Neuronal stem cell (in vitro differentiated cells): ENCODE measurements at regions not wholly inside any gene's neighbourhood (a gene's known extent, or its start where the extent isn't known, plus 50 kb on each side); places are given as distances from the start of the nearest gene placed in this dataset.
"Not testable (repeated sequence)": the region's sequence is repeated elsewhere in the genome, so short reads cannot be mapped to it uniquely, and the experiment has no call there.

Experiments used
- DNase-seq: peaks from one replicate; pipeline ENCODE4 v3.0.0-alpha.2; 2013; ENCODE audit warnings: low spot score
- H2AFZ ChIP-seq: one replicate; pipeline ENCODE4 v1.6.1; 2013; ENCODE audit warnings: mild to moderate bottlenecking, low read length, inconsistent platforms
- H2AK5ac ChIP-seq: 2 replicates; pipeline ENCODE4 v1.6.1; 2013; ENCODE audit warnings: low read depth, mild to moderate bottlenecking, inconsistent platforms, low read length, moderate library complexity, mixed read lengths
- H2BK120ac ChIP-seq: 2 replicates; pipeline ENCODE4 v1.6.1; 2013; ENCODE audit warnings: low read depth, mild to moderate bottlenecking, inconsistent platforms, low read length, moderate library complexity, mixed read lengths
- H2BK12ac ChIP-seq: one replicate; pipeline ENCODE4 v1.6.1; 2013; ENCODE audit warnings: low read length, inconsistent platforms
- H2BK15ac ChIP-seq: 2 replicates; pipeline ENCODE4 v1.6.1; 2013; ENCODE audit warnings: mild to moderate bottlenecking, low read length, inconsistent platforms, mixed read lengths
- H2BK5ac ChIP-seq: one replicate; pipeline ENCODE4 v1.6.1; 2013; ENCODE audit warnings: inconsistent platforms, mild to moderate bottlenecking, low read length, moderate library complexity
- H3K14ac ChIP-seq: one replicate; pipeline ENCODE4 v1.6.1; 2013; ENCODE audit warnings: low read length, inconsistent platforms
- H3K18ac ChIP-seq: 2 replicates; pipeline ENCODE4 v1.6.1; 2013; ENCODE audit warnings: low read length, inconsistent platforms
- H3K23ac ChIP-seq: 2 replicates; pipeline ENCODE4 v1.6.1; 2013; ENCODE audit warnings: low read depth, mild to moderate bottlenecking, mixed read lengths, low read length, inconsistent platforms; ENCODE audit not compliant: poor library complexity
- H3K27ac ChIP-seq: replicated peaks from 3 replicates; pipeline ENCODE4 v1.5.1; 2013; ENCODE audit warnings: low read length, inconsistent platforms
- H3K27me3 ChIP-seq, 3 experiments: 2 replicates each; pipeline ENCODE4 v1.6.1; 2013; ENCODE audit warnings: low read length in 3 of 3, mild to moderate bottlenecking in 2 of 3, inconsistent platforms in 1 of 3, low read depth in 1 of 3, mixed read lengths in 1 of 3, moderate library complexity in 1 of 3; ENCODE audit not compliant: control insufficient read depth in 3 of 3, insufficient read depth in 3 of 3
- H3K36me3 ChIP-seq, 2 donors: replicated peaks in 1 of 2; 2 replicates each; pipeline ENCODE4 v1.6.1; 2013; ENCODE audit warnings: low read length in 2 of 2; ENCODE audit not compliant: control insufficient read depth in 2 of 2, insufficient read depth in 2 of 2
- H3K4ac ChIP-seq: 2 replicates; pipeline ENCODE4 v1.6.1; 2013; ENCODE audit warnings: inconsistent platforms, mild to moderate bottlenecking, low read length, moderate library complexity
- H3K4me1 ChIP-seq, 2 donors: 1 replicate in 1 of 2; 2 replicates in 1 of 2; pipeline ENCODE4 v1.6.1; 2013; ENCODE audit warnings: low read length in 2 of 2, low read depth in 1 of 2; ENCODE audit not compliant: control insufficient read depth in 2 of 2, insufficient read depth in 1 of 2
- H3K4me2 ChIP-seq: one replicate; pipeline ENCODE4 v1.6.1; 2013; ENCODE audit warnings: mild to moderate bottlenecking, low read length, inconsistent platforms; ENCODE audit not compliant: insufficient read depth, poor library complexity, severe bottlenecking
- H3K4me3 ChIP-seq, 2 donors: 2 replicates each; pipeline ENCODE4 v1.5.1; 2013; ENCODE audit warnings: low read length in 2 of 2, mild to moderate bottlenecking in 2 of 2, inconsistent platforms in 1 of 2, moderate library complexity in 1 of 2
- H3K79me1 ChIP-seq: one replicate; pipeline ENCODE4 v1.6.1; 2013; ENCODE audit warnings: low read depth, mild to moderate bottlenecking, inconsistent platforms, low read length, moderate library complexity
- H3K9ac ChIP-seq: one replicate; pipeline ENCODE4 v1.6.1; 2013; ENCODE audit warnings: mild to moderate bottlenecking, low read depth, low read length, inconsistent platforms; ENCODE audit not compliant: poor library complexity
- H3K9me3 ChIP-seq, 2 donors: replicated peaks in 1 of 2; 2 replicates each; pipeline versions ENCODE3 to v1.6.1; 2013; ENCODE audit warnings: low read length in 2 of 2, mild to moderate bottlenecking in 2 of 2, inconsistent platforms in 1 of 2, low read depth in 1 of 2, mixed read lengths in 1 of 2, moderate library complexity in 1 of 2; ENCODE audit not compliant: control insufficient read depth in 2 of 2, insufficient read depth in 1 of 2
- H4K8ac ChIP-seq: one replicate; pipeline ENCODE4 v1.6.1; 2013; ENCODE audit warnings: low read depth, mild to moderate bottlenecking, inconsistent platforms, low read length, moderate library complexity
- H4K91ac ChIP-seq: one replicate; pipeline ENCODE4 v1.6.1; 2013; ENCODE audit warnings: low read length, low read depth, mild to moderate bottlenecking, inconsistent platforms; ENCODE audit not compliant: poor library complexity
- WGBS, 2 donors: extraction: QIAGEN DNeasy Blood & Tissue Kit; methylation state at CpG; one replicate each; pipeline ENCODE4 v1.1.7; 2013; ENCODE audit warnings: missing lambda C conversion rate in 2 of 2, mixed read lengths in 1 of 2; ENCODE audit not compliant: insufficient read length in 2 of 2, insufficient replicate concordance in 1 of 2; ENCODE audit errors: extremely low coverage in 2 of 2; 5-methylcytosine and 5-hydroxymethylcytosine counted together

- not testable (repeated sequence) for DNase-seq, H2BK120ac ChIP-seq, H2BK15ac ChIP-seq, H3K79me1 ChIP-seq, H2AK5ac ChIP-seq, H3K4me3 ChIP-seq, H3K14ac ChIP-seq, H3K27me3 ChIP-seq, H3K4me1 ChIP-seq, H2BK12ac ChIP-seq, H2AFZ ChIP-seq, H3K9me3 ChIP-seq, H3K36me3 ChIP-seq, H3K9ac ChIP-seq, H3K27ac ChIP-seq, H3K4ac ChIP-seq, H3K18ac ChIP-seq, H4K8ac ChIP-seq, H2BK5ac ChIP-seq, H3K23ac ChIP-seq, H3K4me2 ChIP-seq, H4K91ac ChIP-seq
- no CpG with 5 or more reads among the region's 32 CpGs for WGBS, 2 donors
Measured at GRCh38 chr7:5121256-5121655, 68.8 kb upstream of the WIPI2 start.

GRCh38 chr7:5131238-5131637 is 58.8 kb upstream of the WIPI2 start:
- not testable (repeated sequence) for H3K27me3 ChIP-seq, H3K4ac ChIP-seq, DNase-seq, H2BK5ac ChIP-seq, H3K9me3 ChIP-seq, H4K91ac ChIP-seq, H3K79me1 ChIP-seq, H3K36me3 ChIP-seq, H2AK5ac ChIP-seq, H3K9ac ChIP-seq, H2BK15ac ChIP-seq, H3K18ac ChIP-seq, H3K23ac ChIP-seq, H2BK120ac ChIP-seq, H3K4me2 ChIP-seq, H3K14ac ChIP-seq, H4K8ac ChIP-seq, H3K27ac ChIP-seq, H2AFZ ChIP-seq, H3K4me1 ChIP-seq, H2BK12ac ChIP-seq, H3K4me3 ChIP-seq
- WGBS, 2 donors = no CpG with 5 or more reads among the region's 8 CpGs

GRCh38 chr7:5132539-5132938 is 57.5 kb upstream of the WIPI2 start:
- no peaks in the 10 kb centered on the region for H3K79me1 ChIP-seq
- H2BK120ac ChIP-seq = no peak overlapping the region
- no peaks in the 10 kb centered on the region for H3K27me3 ChIP-seq
- no peaks in the 10 kb centered on the region for H3K4me1 ChIP-seq
- H3K4ac ChIP-seq = no peak overlapping the region
- no peak overlapping the region for H2AK5ac ChIP-seq
- H3K14ac ChIP-seq = no peak overlapping the region
- H3K36me3 ChIP-seq = no peaks in the 10 kb centered on the region
- H2BK15ac ChIP-seq = no peak overlapping the region
- no peak overlapping the region for H3K4me2 ChIP-seq
- H3K23ac ChIP-seq = no peak overlapping the region
- no peak for DNase-seq
- no peak overlapping the region for H4K8ac ChIP-seq
- no peak overlapping the region for H3K9ac ChIP-seq
- H2BK5ac ChIP-seq = no peak overlapping the region
- WGBS, 2 donors = no CpG with 5 or more reads among the region's 7 CpGs
- no peak overlapping the region for H4K91ac ChIP-seq
- H3K4me3 ChIP-seq = no peak overlapping the region
- no peak overlapping the region for H3K27ac ChIP-seq
- H3K18ac ChIP-seq = no peak overlapping the region
- peaks cover 0 to 2% of the 10 kb centered on the region in 2 donors for H3K9me3 ChIP-seq
- no peak overlapping the region for H2AFZ ChIP-seq
- H2BK12ac ChIP-seq = no peak overlapping the region

GRCh38 chr7:5139998-5140397 is 50.0 kb upstream of the WIPI2 start:
- no peak overlapping the region for H2BK12ac ChIP-seq
- WGBS, 2 donors = no CpG with 5 or more reads among the region's 7 CpGs
- no peak overlapping the region for H3K4me3 ChIP-seq
- H2BK5ac ChIP-seq = no peak overlapping the region
- H3K9ac ChIP-seq = no peak overlapping the region
- H2AFZ ChIP-seq = no peak overlapping the region
- no peak overlapping the region for H2AK5ac ChIP-seq
- H3K4ac ChIP-seq = no peak overlapping the region
- no peak overlapping the region for H3K23ac ChIP-seq
- peaks cover 0 to 2% of the 10 kb centered on the region in 2 donors for H3K9me3 ChIP-seq
- H3K79me1 ChIP-seq = no peaks in the 10 kb centered on the region
- no peak overlapping the region for H2BK15ac ChIP-seq
- H3K18ac ChIP-seq = no peak overlapping the region
- H2BK120ac ChIP-seq = no peak overlapping the region
- H3K4me1 ChIP-seq = no peaks in the 10 kb centered on the region
- peak overlapping the region; percentile 11 for H3K4me2 ChIP-seq
- no peak overlapping the region for H4K91ac ChIP-seq
- H3K27me3 ChIP-seq = no peaks in the 10 kb centered on the region
- no peak overlapping the region for H4K8ac ChIP-seq
- no peaks in the 10 kb centered on the region for H3K36me3 ChIP-seq
- no peak overlapping the region for H3K27ac ChIP-seq
- DNase-seq = peak; percentile 3
- no peak overlapping the region for H3K14ac ChIP-seq
